SK-N-SH (cell line): ENCODE measurements at regions not wholly inside any gene's neighbourhood (a gene's known extent, or its start where the extent isn't known, plus 50 kb on each side); places are given as distances from the start of the nearest gene placed in this dataset.

Experiments used
- CTCF ChIA-PET: fragments of 300-600, 350-600 bp; formaldehyde crosslinking; extraction: SDS; loops from one replicate; lab custom pipeline; 2021; lab: Yijun Ruan, JAX
- POLR2A ChIA-PET: fragments of 350-600 bp; sonication (Branson Sonifier 250); formaldehyde crosslinking; extraction: SDS; loops from one replicate; lab custom pipeline; 2020; ENCODE audit warnings: antibody characterized with exemption, inconsistent platforms; lab: Yijun Ruan, JAX
- DNase-seq: peaks from one replicate; pipeline ENCODE4 v3.0.0; 2012
- H2AFZ ChIP-seq: fragments of 200-600 bp; sonication (generic); 2 replicates; pipeline ENCODE4 v1.8.1; 2016; ENCODE audit warnings: antibody characterized with exemption, mild to moderate bottlenecking, low read depth
- H3F3A ChIP-seq: fragments of 200-600 bp; sonication (generic); replicated peaks from 2 replicates; pipeline ENCODE3; 2016; ENCODE audit warnings: antibody characterized with exemption, mild to moderate bottlenecking; ENCODE audit not compliant: insufficient read depth
- H3K27ac ChIP-seq, 2 experiments: fragments of 200-500 bp in 1 of 2; fragments of 200-600 bp in 1 of 2; sonication (Bioruptor generic) in 1 of 2; sonication (generic), shearing (Covaris generic) in 1 of 2; 2 replicates each; pipeline versions ENCODE4 v1.5.1 to v1.6.1; 2014 to 2016; ENCODE audit warnings: low read depth in 2 of 2, inconsistent platforms in 1 of 2, low read length in 1 of 2, mild to moderate bottlenecking in 1 of 2, mixed read lengths in 1 of 2
- H3K27me3 ChIP-seq: fragments of 200-600 bp; sonication (generic), shearing (Covaris generic); 2 replicates; pipeline ENCODE4 v1.6.1; 2016; ENCODE audit warnings: mixed run types; ENCODE audit not compliant: insufficient read depth
- H3K36me3 ChIP-seq, 2 experiments: fragments of 200-500 bp in 1 of 2; fragments of 200-600 bp in 1 of 2; sonication (Bioruptor generic) in 1 of 2; sonication (generic) in 1 of 2; replicated peaks in 1 of 2; 2 replicates each; pipeline versions ENCODE3 to v1.5.1; 2014 to 2016; ENCODE audit warnings: low read length in 1 of 2, mild to moderate bottlenecking in 1 of 2; ENCODE audit not compliant: insufficient read depth in 2 of 2, control insufficient read depth in 1 of 2
- H3K4me1 ChIP-seq, 2 experiments: fragments of 200-500 bp in 1 of 2; fragments of 200-600 bp in 1 of 2; sonication (Bioruptor generic) in 1 of 2; sonication (generic), shearing (Covaris generic) in 1 of 2; 2 replicates each; pipeline versions ENCODE4 v1.5.1 to v1.6.1; 2014 to 2016; ENCODE audit warnings: low read depth in 1 of 2, low read length in 1 of 2, mixed run types in 1 of 2; ENCODE audit not compliant: insufficient read depth in 2 of 2, control insufficient read depth in 1 of 2
- H3K4me2 ChIP-seq: fragments of 200-600 bp; sonication (generic), shearing (Covaris generic); 2 replicates; pipeline ENCODE4 v1.6.1; 2017; ENCODE audit warnings: mixed run types
- H3K4me3 ChIP-seq, 2 experiments: fragments of 200-500 bp in 1 of 2; fragments of 200-600 bp in 1 of 2; sonication (Bioruptor generic) in 1 of 2; sonication (generic), shearing (Covaris generic) in 1 of 2; 2 replicates each; pipeline versions ENCODE4 v1.5.1 to v1.8.1; 2014 to 2016; ENCODE audit warnings: low read depth in 2 of 2, inconsistent platforms in 1 of 2, low read length in 1 of 2, mild to moderate bottlenecking in 1 of 2, mixed read lengths in 1 of 2, moderate library complexity in 1 of 2
- H3K79me2 ChIP-seq: fragments of 200-600 bp; sonication (generic); 2 replicates; pipeline ENCODE4 v1.8.1; 2017; ENCODE audit warnings: mild to moderate bottlenecking; ENCODE audit not compliant: insufficient read depth
- H3K9ac ChIP-seq: fragments of 200-600 bp; sonication (generic); 2 replicates; pipeline ENCODE4 v1.6.1; 2017; ENCODE audit warnings: mixed run types
- H3K9me2 ChIP-seq: fragments of 200-600 bp; sonication (generic); 2 replicates; pipeline ENCODE4 v1.6.1; 2017; ENCODE audit warnings: mixed run types
- H3K9me3 ChIP-seq: fragments of 200-600 bp; sonication (generic); 2 replicates; pipeline ENCODE4 v1.6.1; 2017; ENCODE audit warnings: mixed run types, mild to moderate bottlenecking, moderate library complexity
- H4K20me1 ChIP-seq: fragments of 200-600 bp; sonication (generic); 2 replicates; pipeline ENCODE4 v1.6.1; 2017; ENCODE audit warnings: mild to moderate bottlenecking, mixed run types; ENCODE audit not compliant: insufficient read depth
- EZH2phosphoT487 ChIP-seq: fragments of 200-600 bp; sonication (generic); IDR thresholded peaks from 2 replicates; pipeline ENCODE4 v1.6.1; 2017; ENCODE audit warnings: low read depth, mixed run types, mild to moderate bottlenecking, antibody characterized with exemption, moderate library complexity, borderline replicate concordance
- GABPA ChIP-seq: IDR thresholded peaks from 2 replicates; pipeline ENCODE4 v1.4.0; 2012; ENCODE audit warnings: low read depth, mild to moderate bottlenecking
- GATA2 ChIP-seq: sonication (generic); formaldehyde crosslinking; IDR thresholded peaks from 2 replicates; pipeline ENCODE4 v1.5.0; 2020; ENCODE audit warnings: mild to moderate bottlenecking, missing genetic modification reagents
- JUND ChIP-seq: IDR thresholded peaks from 2 replicates; pipeline ENCODE4 v1.4.0; 2012
- MXI1 ChIP-seq: IDR thresholded peaks from 2 replicates; pipeline ENCODE4 v1.6.1; 2012; ENCODE audit warnings: mild to moderate bottlenecking, low read depth, low read length, improper control_type of control experiment
- RXRA ChIP-seq: IDR thresholded peaks from 2 replicates; pipeline ENCODE4 v1.4.0; 2012; ENCODE audit warnings: low read depth, mild to moderate bottlenecking, borderline replicate concordance
- WGBS: methylation state at CpG from one replicate; pipeline ENCODE4 v1.1.6; 2017; ENCODE audit warnings: low lambda C conversion rate; 5-methylcytosine and 5-hydroxymethylcytosine counted together
- TF ChIP-seq, protein P1 (sequence below): IDR thresholded peaks from 2 replicates; pipeline ENCODE4 v1.6.1; 2012; ENCODE audit warnings: mild to moderate bottlenecking, low read depth, low read length, moderate library complexity
- TF ChIP-seq, protein P2 (sequence below): IDR thresholded peaks from 2 replicates; pipeline ENCODE4 v1.4.0; 2012; ENCODE audit warnings: low read depth, borderline replicate concordance
- TF ChIP-seq, protein P3 (sequence below): IDR thresholded peaks from 2 replicates; pipeline ENCODE4; 2012
- TF ChIP-seq, protein P4 (sequence below): fragments of 150-350 bp; IDR thresholded peaks from 2 replicates; pipeline ENCODE4 v1.6.1; 2017; ENCODE audit warnings: antibody characterized with exemption, low read length, low read depth, borderline replicate concordance

DNA sequence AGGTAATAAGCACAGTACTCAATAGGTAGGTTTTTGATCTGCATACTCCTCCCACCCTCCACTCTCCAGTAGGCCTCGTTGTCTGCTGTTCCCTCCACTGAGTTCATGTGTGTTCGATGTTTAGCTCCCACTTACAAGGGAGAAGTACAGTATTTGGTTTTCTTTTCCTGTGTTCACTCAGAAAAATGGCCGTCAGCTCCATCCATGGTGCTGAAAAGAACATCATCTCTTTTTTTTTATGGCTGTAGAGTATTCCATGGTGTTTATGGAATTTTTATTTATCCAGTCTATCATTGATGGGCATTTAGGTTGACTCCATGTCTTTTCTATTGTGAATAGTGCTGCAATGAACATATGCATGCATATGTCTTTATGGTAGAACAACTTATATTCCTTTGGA, 849.7 kb upstream of the NRXN1 start:
- H3K79me2 ChIP-seq: no peaks in the 10 kb centered on the region; the same call in 1 of the 2 replicates
- POLR2A ChIA-PET: no interaction called here
- TF ChIP-seq JUND: no peak
- TF ChIP-seq, protein P1, sequence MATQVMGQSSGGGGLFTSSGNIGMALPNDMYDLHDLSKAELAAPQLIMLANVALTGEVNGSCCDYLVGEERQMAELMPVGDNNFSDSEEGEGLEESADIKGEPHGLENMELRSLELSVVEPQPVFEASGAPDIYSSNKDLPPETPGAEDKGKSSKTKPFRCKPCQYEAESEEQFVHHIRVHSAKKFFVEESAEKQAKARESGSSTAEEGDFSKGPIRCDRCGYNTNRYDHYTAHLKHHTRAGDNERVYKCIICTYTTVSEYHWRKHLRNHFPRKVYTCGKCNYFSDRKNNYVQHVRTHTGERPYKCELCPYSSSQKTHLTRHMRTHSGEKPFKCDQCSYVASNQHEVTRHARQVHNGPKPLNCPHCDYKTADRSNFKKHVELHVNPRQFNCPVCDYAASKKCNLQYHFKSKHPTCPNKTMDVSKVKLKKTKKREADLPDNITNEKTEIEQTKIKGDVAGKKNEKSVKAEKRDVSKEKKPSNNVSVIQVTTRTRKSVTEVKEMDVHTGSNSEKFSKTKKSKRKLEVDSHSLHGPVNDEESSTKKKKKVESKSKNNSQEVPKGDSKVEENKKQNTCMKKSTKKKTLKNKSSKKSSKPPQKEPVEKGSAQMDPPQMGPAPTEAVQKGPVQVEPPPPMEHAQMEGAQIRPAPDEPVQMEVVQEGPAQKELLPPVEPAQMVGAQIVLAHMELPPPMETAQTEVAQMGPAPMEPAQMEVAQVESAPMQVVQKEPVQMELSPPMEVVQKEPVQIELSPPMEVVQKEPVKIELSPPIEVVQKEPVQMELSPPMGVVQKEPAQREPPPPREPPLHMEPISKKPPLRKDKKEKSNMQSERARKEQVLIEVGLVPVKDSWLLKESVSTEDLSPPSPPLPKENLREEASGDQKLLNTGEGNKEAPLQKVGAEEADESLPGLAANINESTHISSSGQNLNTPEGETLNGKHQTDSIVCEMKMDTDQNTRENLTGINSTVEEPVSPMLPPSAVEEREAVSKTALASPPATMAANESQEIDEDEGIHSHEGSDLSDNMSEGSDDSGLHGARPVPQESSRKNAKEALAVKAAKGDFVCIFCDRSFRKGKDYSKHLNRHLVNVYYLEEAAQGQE: 0 out of 2 replicates have a peak, but pooled peaks have one; percentile 20
- TF ChIP-seq, all 33 proteins: peak for 1

DNA sequence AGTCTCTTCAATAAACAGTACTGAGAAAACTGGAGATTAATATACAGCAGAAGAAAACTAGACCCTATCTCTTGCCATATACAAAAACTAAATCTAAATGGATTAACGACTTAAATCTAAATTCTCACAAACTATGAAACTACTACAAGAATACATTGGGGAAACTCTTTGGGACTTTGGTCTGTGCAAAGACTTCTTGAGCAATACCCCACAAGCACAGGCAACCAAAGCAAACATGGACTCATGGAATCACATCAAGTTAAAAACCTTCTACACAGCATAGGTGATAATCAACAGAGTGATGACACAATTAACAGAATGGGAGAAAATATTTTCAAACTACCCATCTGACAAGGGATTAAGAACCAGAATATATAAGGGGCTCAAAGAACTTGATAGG, 848.2 kb upstream of the NRXN1 start:
- 6% methylated on average over 1 of the region's 1 CpG for WGBS
- H3K27ac ChIP-seq: no peak overlapping the region
- no peak overlapping the region for H3K4me3 ChIP-seq
- no peaks in the 10 kb centered on the region; the same call in 1 of the 2 replicates for H3K79me2 ChIP-seq
- POLR2A ChIA-PET: no interaction called here
- no peaks in the 10 kb centered on the region for H3F3A ChIP-seq
- peaks cover 8% of the 10 kb centered on the region; the same call in 1 of the 2 replicates for H3K9me3 ChIP-seq
- no peaks in the 10 kb centered on the region for H4K20me1 ChIP-seq
- no peak overlapping the region for H3K4me2 ChIP-seq
- CTCF ChIA-PET: no interaction called here
- no peaks in the 10 kb centered on the region for H3K27me3 ChIP-seq
- no peaks in the 10 kb centered on the region for H3K4me1 ChIP-seq
- no peaks in the 10 kb centered on the region for H3K9me2 ChIP-seq
- TF ChIP-seq RXRA (no peak), GATA2 (no peak), EZH2phosphoT487 (no peak), GABPA (no peak), MXI1 (no peak)
- TF ChIP-seq, protein P2, sequence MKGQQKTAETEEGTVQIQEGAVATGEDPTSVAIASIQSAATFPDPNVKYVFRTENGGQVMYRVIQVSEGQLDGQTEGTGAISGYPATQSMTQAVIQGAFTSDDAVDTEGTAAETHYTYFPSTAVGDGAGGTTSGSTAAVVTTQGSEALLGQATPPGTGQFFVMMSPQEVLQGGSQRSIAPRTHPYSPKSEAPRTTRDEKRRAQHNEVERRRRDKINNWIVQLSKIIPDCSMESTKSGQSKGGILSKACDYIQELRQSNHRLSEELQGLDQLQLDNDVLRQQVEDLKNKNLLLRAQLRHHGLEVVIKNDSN: no peak
- TF ChIP-seq, protein P1: no peak
- TF ChIP-seq, protein P3, sequence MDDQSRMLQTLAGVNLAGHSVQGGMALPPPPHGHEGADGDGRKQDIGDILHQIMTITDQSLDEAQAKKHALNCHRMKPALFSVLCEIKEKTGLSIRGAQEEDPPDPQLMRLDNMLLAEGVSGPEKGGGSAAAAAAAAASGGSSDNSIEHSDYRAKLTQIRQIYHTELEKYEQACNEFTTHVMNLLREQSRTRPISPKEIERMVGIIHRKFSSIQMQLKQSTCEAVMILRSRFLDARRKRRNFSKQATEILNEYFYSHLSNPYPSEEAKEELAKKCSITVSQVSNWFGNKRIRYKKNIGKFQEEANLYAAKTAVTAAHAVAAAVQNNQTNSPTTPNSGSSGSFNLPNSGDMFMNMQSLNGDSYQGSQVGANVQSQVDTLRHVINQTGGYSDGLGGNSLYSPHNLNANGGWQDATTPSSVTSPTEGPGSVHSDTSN: no peak
- TF ChIP-seq, protein P4, sequence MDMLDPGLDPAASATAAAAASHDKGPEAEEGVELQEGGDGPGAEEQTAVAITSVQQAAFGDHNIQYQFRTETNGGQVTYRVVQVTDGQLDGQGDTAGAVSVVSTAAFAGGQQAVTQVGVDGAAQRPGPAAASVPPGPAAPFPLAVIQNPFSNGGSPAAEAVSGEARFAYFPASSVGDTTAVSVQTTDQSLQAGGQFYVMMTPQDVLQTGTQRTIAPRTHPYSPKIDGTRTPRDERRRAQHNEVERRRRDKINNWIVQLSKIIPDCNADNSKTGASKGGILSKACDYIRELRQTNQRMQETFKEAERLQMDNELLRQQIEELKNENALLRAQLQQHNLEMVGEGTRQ: no peak
- H3K36me3 ChIP-seq: no peaks in the 10 kb centered on the region
- H2AFZ ChIP-seq: no peak overlapping the region
- no peak overlapping the region for H3K9ac ChIP-seq
- no peak for DNase-seq

More for the DNA sequence above, 849.7 kb upstream of the NRXN1 start:
- no peaks in the 10 kb centered on the region for H3K27me3 ChIP-seq
- no peaks in the 10 kb centered on the region for H3F3A ChIP-seq
- 4% methylated on average over 3 of the region's 3 CpGs for WGBS
- no peak overlapping the region for H3K9ac ChIP-seq
- DNase-seq: no peak
- peaks cover 8% of the 10 kb centered on the region; the same call in 1 of the 2 replicates for H3K9me3 ChIP-seq
- no peaks in the 10 kb centered on the region for H3K4me1 ChIP-seq
- H3K4me2 ChIP-seq: no peak overlapping the region
- H3K27ac ChIP-seq: no peak overlapping the region
- CTCF ChIA-PET: no interaction called here
- H2AFZ ChIP-seq: no peak overlapping the region
- no peak overlapping the region for H3K4me3 ChIP-seq
- H3K9me2 ChIP-seq: no peaks in the 10 kb centered on the region
- H3K36me3 ChIP-seq: no peaks in the 10 kb centered on the region
- H4K20me1 ChIP-seq: no peaks in the 10 kb centered on the region
